D341Med (cell line): ENCODE measurements at regions not wholly inside any gene's neighbourhood (a gene's known extent, or its start where the extent isn't known, plus 50 kb on each side); places are given as distances from the start of the nearest gene placed in this dataset.
A peak's percentile ranks its signal among the peaks of the same experiment; 100 is the strongest.
"Not testable (repeated sequence)": the region's sequence is repeated elsewhere in the genome, so short reads cannot be mapped to it uniquely, and the experiment has no call there.

Experiments
- DNase-seq: peaks from one replicate; pipeline ENCODE4 v3.0.0; 2012; ENCODE audit warnings: low spot score

DNA sequence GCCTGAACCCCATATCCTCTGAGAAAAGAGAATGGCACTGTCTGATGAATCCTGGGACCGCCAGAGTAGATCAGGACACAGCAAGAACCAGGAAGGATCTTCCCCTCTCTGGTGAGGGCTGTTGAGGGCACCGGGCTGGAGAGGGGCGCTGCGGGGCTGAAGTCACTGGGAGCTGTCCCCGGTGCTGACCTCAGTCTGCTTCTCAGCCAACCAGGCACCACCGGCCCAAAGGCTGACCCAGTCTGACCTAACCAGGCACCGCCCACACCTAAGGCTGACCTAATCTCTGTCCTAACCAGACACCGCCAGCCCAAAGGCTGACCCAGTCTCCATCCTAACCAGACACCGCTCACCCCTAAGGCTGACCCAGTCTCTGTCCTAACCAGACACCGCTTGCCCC lies 82.8 kb downstream of the CPZ start:
- peak; percentile 33 for DNase-seq

GRCh38 chr4:8674311-8674885 lies 81.8 kb downstream of the CPZ start:
- peak; percentile 14 for DNase-seq

- not testable (repeated sequence) for DNase-seq
Measured at GRCh38 chr4:8673106-8673505, 80.5 kb downstream of the CPZ start.

DNA sequence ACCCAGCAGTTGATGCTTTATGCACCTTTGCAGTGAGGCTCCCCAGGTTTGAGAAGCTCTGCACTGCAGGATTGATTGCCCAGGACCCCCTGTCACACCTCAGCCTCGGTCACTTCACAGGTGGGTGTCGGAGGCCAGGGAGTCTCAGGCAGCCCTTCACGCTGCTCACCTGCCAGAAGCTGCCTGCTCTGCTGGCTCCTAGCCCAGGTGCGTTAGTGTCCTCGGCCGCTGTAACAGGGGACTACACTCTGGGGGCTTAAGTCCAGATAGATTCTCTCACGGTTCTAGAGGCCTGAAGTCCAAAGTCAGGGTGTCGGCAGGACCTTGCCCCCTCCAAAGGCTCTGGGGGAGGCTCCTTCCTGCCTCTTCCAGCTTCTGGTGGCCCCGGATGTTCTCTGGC lies 79.9 kb downstream of the CPZ start:
- no peak for DNase-seq

DNA sequence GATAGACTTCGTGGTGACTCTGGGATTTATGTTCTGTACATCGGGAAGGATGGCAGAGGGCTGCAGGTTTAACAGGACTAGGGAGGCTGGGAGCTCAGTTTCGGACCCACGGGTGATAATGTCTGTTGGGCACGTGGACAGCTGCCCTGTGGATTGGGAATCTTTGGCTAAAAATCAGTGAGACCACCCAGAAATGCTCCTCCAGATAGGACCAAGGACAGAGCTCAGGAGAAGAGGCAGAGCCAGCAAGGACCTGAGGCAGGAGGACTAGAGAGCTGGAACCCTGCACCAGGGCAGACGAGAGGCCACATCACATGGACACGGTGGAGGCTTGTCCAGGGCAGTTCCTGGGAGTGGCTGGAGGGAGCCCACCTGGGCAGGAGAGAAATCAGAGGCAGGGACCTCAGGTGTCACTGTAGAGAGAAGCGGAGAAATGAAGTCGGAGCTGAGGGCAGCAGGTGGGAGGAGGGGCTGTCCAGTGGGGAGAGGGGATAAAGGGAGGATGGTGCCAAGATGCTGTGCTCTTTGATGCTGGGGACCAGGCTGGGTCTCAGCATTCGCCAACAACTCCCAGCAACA lies 79.2 kb downstream of the CPZ start:
- DNase-seq: no peak
